NCI-H2196 treated with DMSO at 0.1 percent for 48 hours (cell line): ENCODE measurements at regions not wholly inside any gene's neighbourhood (a gene's known extent, or its start where the extent isn't known, plus 50 kb on each side); places are given as distances from the start of the nearest gene placed in this dataset.

ENCODE experiments used
- DNase-seq: peaks from one replicate; lab custom pipeline; 2025; ENCODE audit not compliant: unreplicated experiment; lab: John Stamatoyannopoulos, UW

DNA sequence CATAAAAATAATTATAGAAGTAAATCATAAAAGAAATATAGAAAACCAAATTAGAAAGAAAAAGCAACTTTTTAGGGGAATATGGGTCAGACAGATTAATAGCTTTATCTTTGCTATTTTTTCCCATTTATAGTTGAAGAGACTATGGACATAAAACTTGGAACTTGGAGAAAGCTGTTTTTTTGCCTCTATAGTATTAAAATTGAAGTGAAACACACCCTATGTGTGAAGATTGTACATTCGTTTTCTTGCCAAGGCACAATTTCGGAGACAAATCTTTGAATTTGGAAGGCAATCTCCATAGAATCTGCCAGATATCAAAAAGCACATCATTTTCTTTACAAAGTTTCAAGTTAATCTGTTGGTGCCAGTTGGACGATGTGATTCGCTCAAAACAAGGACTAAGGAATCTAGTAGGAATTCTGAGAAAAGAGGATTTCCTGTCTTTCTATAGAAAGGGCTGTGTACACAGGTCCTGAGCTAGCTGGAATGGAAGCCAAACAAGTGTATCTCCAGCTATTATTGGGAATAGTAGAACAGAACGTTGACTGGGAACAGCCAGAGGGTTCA lies 156.3 kb downstream of the SLC7A11 start:
- DNase-seq: no peak

DNA sequence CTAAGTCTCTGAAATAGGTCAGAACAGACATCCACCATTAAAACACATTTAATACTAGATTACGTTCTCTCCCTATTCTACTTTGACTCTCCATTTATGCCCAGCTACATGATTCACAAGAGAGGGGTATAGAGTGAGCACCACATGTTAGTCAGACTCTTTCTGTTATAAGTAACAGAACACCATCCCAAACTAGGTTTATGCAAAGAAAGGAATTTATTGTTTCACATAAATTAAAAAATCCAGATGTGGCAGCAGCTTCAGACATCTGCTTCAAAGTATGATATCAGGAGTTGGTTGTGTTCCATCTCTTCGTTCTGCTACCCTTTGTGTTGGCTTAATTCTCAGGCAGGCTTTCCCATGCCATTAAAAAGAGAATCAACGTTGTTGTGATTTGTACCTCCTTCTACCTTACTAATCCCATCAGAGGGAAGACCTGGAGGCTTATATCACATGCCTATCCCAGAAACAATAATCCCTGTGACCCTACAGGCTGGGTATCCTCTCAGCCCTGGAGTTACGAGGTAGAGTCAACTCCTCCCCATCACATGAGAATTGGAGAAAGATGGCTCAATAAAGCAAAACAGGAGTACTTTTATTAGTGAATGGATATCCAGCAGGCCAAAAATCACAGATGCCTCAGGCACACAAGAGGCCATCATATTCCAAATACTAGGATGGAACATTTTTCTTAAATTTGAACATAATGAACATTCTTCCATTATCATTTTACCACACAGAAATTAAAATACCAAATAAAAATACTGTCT lies 163.2 kb downstream of the SLC7A11 start:
- no peak for DNase-seq

DNA sequence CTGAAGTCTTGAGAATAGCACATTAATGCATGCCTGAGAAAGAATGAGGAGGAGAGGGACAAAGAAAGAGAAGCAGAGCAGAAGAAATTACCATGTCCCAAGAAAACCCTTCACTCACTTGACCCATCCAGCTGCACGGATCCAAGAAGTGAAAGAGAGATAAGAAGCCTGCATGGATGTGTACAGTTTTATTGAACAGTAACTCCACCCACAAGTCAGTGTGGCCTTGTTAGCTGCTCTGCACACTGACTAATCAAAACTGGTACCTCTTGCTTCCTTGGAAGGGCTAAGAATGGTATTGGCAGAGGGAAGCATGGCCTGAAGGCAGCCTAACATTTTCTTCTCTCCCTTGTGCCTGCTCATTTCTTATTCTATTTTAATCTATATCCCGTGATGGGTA lies 163.9 kb downstream of the SLC7A11 start:
- DNase-seq: no peak

DNA sequence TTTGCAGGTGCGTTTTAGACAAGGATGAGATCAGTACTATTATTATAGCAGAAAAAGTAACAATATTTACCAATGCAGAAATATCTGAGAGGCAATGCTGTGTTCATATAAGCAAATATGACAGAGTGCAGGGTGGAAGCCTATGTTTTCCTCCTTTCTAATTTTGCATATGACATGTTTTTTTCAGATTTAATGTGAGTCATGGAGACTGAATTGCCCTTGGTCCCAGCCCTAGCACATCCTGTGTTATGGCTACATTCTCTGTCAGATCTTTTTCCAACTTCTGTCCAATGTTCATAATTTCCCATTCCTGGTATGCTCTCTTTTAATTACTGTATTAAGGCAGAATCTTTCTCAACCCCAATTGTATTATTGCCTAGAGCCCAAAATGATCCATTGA lies 165.6 kb downstream of the SLC7A11 start:
- no peak for DNase-seq

DNA sequence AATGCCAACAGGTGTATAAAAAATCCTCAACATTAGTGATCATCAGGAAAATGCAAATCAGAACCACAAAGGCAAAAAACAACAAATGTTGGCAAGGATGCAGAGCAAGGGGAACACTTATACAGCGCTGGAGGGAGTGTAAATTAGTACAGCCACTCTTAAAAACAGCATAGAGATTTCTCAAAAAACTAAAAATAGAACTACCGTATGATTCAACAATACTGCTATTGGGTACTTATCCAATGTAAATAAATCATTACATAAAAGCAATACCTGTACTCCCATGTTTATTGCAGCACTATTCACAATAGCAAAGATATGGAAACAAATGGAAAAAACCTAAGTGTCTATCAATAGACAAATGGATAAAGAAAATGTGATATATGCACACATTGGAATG lies 171.3 kb downstream of the SLC7A11 start:
- DNase-seq: no peak

DNA sequence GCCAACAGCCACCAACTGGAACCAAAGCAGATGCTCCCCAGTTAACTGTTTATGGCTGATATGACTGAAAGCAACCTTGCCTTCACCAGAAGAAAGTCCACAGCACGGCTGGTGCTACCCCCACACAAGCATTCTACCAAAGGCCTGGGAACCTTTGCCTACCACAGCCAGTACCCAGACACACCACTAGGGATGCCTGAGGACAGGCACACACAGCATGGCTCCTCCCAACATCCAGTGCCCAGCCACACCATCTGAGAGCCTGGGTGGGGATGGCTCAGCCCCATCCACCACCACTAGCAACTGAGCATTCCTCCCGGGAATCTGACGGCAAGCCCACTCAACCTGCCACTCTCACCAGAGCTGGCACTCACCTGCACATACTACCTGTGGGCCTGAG lies 178.6 kb downstream of the SLC7A11 start:
- no peak for DNase-seq

DNA sequence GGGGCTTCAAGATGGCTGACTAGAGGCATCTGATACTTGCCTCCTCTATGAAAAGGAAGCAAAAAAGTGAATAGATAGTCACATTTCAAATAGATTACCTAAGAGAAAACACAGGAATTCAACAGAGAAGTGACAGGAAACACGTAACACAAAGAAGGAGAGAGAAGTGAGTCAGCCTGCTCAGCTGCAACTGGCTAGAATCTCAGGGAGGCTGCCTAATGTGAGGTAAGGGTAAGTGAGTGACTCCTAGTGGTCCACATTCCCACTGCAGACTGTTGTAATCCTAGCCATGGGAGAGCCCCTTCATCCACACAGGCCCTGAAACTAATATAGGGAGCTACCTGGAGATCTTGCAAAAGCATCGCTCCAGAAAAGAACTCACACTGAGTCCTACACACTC lies 179.2 kb downstream of the SLC7A11 start:
- no peak for DNase-seq

DNA sequence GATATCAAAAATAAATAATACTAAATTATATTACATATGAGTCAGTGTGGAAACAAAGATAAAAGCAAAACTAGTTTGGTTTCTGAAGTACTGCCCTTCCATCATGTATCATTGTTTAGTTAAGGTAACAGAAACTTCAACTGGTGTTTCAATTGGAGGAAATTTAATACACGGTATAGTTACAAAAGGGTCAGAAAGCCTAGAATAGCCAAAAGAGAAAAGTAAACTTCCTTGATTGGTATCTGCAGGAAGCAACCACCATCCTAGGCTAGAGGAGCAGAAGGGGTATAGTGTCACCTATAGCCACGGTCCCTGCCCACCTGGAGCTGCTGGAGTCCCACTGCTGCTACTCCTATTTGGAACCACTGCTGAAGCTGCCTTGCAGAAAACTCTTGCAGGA lies 185.6 kb downstream of the SLC7A11 start:
- DNase-seq: no peak

DNA sequence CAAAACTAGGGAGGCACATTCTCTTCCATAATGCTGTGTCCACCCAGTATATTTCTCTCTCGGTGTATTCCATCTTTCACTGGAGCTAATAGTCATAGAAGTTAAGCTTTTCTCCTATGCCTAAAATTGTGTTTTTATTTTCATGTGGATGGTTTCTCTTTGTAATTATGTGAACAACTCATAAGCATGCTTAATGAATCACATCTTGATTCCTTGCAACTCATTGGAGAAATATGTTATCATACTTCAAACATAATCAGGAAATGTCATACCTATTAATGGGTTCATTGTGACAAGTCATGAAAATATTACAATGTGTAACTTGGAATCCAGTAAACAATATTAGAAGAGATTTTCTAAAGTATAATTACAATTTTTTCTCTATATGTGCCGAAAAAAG lies 186.3 kb downstream of the SLC7A11 start:
- DNase-seq: no peak

DNA sequence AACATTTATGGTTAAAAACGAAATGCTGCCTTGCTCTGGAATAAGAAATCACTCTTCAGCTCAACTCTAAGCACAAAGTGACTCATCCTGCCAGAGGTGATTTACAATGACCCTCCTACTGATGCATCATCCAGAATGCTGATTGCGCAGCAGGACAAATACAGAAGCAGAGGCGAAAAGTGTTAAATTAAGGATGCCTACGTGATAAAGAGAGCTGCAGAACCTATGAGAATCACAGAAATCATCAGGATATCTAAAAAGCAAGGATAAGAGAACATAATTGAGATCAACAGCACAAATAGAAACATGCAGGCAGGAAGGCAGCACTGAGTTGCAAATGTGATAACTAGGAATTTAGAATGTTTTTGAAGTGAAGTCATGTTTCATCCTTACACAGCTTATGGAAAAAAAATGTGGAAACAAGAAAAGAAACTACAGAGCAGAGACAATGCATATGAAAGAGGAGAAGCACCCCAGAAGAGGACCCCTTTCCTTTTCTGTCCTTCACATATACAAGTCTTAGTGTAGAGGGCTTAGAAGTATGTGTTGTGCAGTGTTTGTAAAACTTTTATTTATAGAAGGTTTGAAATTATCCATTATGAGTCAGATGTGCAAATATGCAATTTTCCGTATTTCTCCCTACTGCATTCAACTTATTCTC lies 188.4 kb downstream of the SLC7A11 start:
- no peak for DNase-seq

DNA sequence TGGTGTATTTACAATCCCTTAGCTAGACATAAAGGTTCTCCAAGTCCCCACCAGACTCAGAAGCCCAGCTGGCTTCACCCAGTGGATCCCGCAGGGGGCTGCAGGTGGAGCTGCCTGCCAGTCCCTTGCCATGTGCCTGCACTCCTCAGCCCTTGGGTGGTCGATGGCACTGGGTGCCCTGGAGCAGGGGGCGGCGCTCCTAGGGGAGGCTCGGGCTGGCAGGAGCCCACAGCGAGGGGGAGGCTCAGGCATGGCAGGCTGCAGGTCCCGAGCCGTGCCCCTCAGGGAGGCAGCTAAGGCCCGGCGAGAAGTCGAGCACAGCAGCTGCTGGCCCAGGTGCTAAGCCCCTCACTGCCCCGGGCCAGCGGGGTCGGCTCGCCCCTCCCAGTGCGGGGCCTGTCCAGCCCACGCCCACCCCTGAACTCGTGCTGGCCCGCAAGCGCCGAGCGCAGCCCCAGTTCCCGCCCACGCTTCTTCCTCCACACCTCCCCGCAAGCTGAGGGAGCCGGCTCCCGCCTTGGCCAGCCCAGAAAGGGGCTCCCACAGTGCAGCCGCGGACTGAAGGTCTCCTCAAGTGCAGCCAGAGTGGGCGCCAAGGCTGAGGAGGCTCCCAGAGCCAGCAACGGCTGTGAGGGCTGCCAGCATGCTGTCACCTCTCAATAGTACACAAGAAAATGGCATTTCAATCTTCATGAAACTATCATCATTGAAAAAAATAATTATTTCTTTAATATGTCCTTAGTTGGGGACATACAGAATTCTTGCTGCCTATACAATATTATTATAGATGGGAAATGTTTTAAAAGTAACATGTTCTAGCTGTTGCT lies 189.1 kb downstream of the SLC7A11 start:
- no peak for DNase-seq

DNA sequence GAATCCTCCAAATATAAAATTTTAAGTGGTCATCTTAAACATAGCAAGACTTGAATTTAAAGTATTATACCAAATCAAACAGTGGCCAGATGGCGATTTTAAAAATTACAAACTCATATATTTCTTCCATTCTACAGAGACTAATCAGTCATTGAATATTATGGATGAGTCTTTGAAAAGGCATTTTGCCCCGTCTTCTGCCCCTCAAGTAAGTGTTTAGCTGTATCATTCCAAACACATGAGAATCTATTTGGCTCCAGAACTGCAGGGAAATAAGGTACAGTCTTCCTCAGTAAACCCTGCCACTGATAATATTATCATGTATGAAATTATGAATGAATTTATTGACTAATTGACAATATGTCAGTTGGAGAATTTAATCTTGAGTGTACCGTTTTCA lies 191.0 kb downstream of the SLC7A11 start:
- no peak for DNase-seq

DNA sequence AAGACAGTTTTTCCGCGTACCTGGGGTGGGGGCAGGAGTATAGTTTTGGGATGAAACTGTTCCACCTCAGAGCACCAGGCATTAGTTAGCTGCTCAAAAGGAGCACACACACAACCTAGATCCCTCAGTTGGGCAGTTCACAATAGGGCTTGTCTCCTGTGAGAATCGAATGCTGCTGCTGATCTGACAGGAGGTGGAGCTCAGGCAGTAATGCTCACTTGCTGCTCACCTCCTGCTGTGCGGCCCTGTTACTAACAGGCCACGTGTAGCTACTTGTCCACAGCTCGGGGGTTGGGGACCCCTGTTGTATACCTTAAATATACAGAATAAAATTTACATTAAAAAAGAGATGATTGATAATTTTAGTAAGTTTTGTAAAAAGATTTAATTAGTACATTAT lies 191.5 kb downstream of the SLC7A11 start:
- no peak for DNase-seq

DNA sequence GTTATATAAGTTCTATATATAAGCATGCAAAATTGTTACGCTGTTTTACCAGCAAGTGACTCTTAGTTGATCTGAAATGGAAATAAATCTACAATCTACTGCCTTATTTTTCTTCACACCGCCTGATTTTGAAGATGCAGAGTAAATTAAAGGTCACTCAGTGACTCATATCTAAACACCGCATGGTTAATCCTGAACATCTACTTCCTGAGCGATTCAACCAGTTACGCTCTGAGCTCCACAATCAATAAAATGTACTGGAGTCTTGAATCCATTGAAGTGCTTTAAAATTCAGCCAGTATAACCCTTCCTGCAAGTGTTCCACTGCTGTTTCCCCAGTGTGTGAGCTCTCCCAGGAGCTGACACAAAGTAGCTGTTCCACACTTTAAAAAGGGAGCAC lies 192.8 kb downstream of the SLC7A11 start:
- DNase-seq: no peak

DNA sequence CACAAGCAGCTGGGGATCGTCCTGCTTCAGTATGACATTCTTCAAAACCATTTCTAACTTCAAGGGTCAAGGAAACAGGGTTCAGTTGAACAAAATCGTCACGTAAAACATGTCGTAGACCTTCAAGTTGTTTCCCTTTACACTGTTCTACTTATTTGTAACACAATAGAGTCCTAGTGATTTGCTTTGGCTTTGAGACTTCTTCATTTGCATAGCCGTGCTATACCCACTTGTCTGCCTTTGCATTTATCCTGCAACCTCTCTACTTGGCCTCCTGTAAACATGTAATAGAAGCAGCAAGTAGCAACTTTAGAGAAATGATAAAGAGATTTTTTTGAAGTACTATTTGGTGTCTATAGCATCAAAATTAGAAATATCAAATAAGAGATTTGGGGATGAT lies 194.9 kb downstream of the SLC7A11 start:
- DNase-seq: no peak

DNA sequence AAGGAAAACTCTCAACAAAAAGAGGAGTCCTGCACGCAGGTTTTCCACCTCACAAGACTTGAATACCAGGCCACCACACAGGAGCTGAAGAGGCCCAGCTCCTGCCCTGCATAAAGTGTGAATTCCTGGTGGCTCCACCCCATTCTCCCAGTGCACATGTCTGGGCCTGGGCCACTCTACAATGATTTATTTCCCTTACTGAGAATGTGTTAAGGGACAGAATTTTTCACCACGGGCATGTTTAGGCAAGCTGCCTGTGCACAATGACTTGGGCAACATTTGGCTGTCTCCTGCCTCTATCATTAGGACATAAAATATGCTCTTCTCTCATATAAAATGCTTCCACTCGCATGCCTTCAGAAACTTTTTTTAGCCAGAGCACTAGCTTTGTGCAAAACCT lies 197.1 kb downstream of the SLC7A11 start:
- DNase-seq: no peak

DNA sequence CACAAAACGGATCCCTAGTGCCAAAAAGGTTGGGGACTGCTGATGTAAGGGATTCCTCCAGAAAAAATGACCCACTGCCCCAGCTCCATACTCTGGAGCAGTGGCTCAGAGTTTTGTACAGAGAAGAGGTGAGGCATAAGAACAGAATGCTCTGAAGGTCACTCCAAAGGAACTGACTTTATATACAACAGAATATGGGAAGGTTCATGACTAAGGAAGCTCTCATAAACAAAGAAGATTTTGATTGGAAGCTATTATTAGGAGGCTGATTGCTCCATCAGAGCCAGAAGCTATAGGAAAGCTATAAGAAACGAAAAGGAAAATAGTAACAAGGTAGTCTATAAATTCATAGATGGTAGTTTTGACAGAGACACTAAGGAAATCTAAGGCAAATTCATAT lies 203.1 kb downstream of the SLC7A11 start:
- DNase-seq: no peak

DNA sequence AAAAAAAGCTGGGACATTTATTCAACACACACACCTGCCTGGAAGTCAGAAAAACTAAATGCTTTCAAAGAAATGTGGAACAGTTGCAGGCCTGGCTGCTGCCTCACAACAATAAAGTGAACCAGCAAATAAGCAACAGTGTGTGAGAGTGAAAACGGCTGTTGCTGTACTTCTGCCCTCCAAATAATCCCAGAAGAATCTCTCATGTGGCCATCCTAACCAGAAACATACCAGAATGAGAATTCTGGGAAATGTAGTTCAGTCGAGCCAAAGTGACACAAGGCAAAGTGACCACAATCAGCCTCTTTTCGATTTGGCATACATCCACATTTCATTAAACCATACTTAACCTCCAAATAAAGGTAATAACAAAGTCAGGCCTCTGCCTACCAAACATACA lies 204.5 kb downstream of the SLC7A11 start:
- DNase-seq: no peak

DNA sequence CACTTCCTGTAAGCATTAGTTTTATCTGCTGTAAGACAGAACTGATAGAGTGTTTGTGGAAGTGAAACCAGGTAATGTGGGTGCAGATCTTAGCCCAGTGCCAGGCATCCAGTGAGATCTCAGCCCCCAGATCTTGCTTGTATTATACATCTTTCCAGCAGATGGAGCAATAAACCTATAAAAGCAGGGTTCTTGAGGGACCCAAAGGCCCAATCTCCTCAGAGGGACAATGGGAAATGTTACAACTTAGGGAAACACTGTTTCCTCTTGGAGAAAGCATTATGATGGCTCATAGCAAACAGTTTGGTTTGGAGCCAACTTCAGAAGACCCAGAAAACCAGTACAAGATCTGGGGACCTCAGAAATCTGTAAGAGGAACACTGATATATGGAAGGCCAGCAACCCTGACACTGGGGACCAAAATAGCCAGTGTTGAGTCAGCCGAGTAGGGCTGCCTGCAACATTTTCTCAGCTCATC lies 206.3 kb downstream of the SLC7A11 start:
- DNase-seq: no peak

DNA sequence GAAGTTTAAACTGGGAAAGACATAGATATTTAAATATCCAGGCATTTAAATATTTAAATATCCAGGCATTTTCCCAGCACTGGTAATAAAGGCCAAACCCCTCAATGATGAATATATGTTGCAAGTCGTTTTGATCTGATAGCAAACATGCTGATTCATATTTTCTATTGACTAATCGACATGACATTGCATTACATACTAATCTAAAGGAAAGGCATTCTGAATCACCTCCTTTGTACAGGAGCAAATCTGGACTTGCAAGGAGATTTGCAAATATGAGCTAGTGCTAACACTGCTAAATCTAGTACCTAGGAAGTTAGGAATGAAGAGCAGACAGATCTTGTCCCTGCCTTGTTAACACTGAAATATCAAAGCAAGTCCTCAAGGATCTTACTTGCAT lies 207.3 kb downstream of the SLC7A11 start:
- no peak for DNase-seq

DNA sequence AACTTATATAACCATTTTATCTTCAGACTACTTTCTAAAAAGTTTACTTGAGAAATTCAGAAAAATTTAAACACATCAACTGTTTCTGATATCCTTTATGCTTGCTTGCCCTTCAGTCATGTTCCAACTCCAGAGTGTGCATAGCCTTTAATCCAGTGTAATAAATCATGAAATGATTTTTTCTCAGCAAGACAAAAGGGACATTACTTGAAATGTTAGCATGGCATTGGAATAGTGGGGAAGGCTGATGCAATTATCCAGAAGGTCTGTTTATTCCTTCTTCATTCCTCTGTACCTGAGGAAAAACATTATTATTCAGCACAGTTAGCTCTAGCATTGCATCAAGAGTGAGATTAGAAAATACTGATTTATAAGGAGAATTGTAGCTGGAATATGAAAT lies 209.9 kb downstream of the SLC7A11 start:
- no peak for DNase-seq

DNA sequence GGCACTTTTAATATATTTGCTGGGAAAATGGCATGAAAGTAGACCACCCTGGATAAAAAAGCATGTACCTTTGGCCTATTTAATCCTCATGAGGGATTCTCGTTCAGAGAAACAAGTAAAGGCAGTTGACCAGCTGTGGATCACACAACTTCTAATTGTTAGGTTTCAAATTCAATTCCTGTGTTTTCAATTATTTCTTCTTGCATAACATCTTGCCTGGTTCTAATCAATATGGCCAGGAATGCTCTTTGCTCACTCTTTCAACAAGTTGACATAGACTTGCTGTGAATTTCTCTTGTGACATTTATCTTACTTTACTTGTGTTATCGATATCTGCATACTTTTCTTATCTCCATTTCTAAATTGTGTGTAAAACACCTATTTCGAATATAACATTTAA lies 211.8 kb downstream of the SLC7A11 start:
- DNase-seq: no peak
